Hematopoietic multipotent progenitor cell (in vitro differentiated cells): ENCODE measurements at regions not wholly inside any gene's neighbourhood (a gene's known extent, or its start where the extent isn't known, plus 50 kb on each side); places are given as distances from the start of the nearest gene placed in this dataset.
A peak's percentile ranks its signal among the peaks of the same experiment; 100 is the strongest.

Source experiments
- DNase-seq, 3 donors: peaks; one replicate each; pipeline ENCODE4 v3.0.0-alpha.2; 2011 to 2015; ENCODE audit warnings: low read depth in 2 of 3, low spot score in 2 of 3

- DNase-seq = no peak
Measured at GRCh38 chr2:185145316-185146121, 547.2 kb downstream of the ZNF804A start.

- no peak for DNase-seq
Measured at GRCh38 chr2:185147361-185147760, 549.0 kb downstream of the ZNF804A start.

- DNase-seq = no peak
Measured at GRCh38 chr2:185152186-185152585, 553.9 kb downstream of the ZNF804A start.

- DNase-seq = no peak
Measured at GRCh38 chr2:185161701-185162100, 563.4 kb downstream of the ZNF804A start.

GRCh38 chr2:185174353-185174752 lies 564.3 kb upstream of the FSIP2 start:
- DNase-seq = no peak

- DNase-seq = no peak
Measured at GRCh38 chr2:185179743-185180142, 558.9 kb upstream of the FSIP2 start.

- DNase-seq = no peak
Measured at GRCh38 chr2:185181901-185182300, 556.7 kb upstream of the FSIP2 start.

GRCh38 chr2:185185044-185185443 lies 553.6 kb upstream of the FSIP2 start:
- DNase-seq = no peak

GRCh38 chr2:185187421-185187820 lies 551.2 kb upstream of the FSIP2 start:
- no peak for DNase-seq

GRCh38 chr2:185188656-185189055 lies 549.9 kb upstream of the FSIP2 start:
- no peak for DNase-seq

- no peak for DNase-seq
Measured at GRCh38 chr2:185201063-185201462, 537.5 kb upstream of the FSIP2 start.

- no peak for DNase-seq
Measured at GRCh38 chr2:185202381-185202780, 536.2 kb upstream of the FSIP2 start.

- DNase-seq = no peak
Measured at GRCh38 chr2:185202945-185203528, 535.6 kb upstream of the FSIP2 start.

GRCh38 chr2:185208261-185208660 lies 530.3 kb upstream of the FSIP2 start:
- DNase-seq = peak in 2 of 3 donors; percentile 6 to 38

- no peak for DNase-seq
Measured at GRCh38 chr2:185215497-185215896, 523.1 kb upstream of the FSIP2 start.

GRCh38 chr2:185219981-185220380 lies 518.6 kb upstream of the FSIP2 start:
- no peak for DNase-seq

- no peak for DNase-seq
Measured at GRCh38 chr2:185222311-185222710, 516.3 kb upstream of the FSIP2 start.

- DNase-seq = no peak
Measured at GRCh38 chr2:185227391-185227790, 511.2 kb upstream of the FSIP2 start.

- no peak for DNase-seq
Measured at GRCh38 chr2:185239491-185239890, 499.1 kb upstream of the FSIP2 start.

GRCh38 chr2:185240796-185241195 lies 497.8 kb upstream of the FSIP2 start:
- DNase-seq = no peak

- no peak for DNase-seq
Measured at GRCh38 chr2:185241556-185241955, 497.0 kb upstream of the FSIP2 start.

GRCh38 chr2:185242462-185242861 lies 496.1 kb upstream of the FSIP2 start:
- DNase-seq = no peak
